Left colon (tissue), 2 donors: ENCODE measurements at regions not wholly inside any gene's neighbourhood (a gene's known extent, or its start where the extent isn't known, plus 50 kb on each side); places are given as distances from the start of the nearest gene placed in this dataset.

Experiments used
- ATAC-seq: fragments of 200-7000 bp; cut with Tn5 transposase; one replicate; pipeline ENCODE4 v1.9.1; 2020; ENCODE audit warnings: mild to moderate bottlenecking, moderate library complexity
- DNase-seq, 2 donors: peaks; one replicate each; pipeline ENCODE4 v3.0.0-alpha.2; 2020
- intact Hi-C, 2 donors: fragments of 100-400 bp; cut with DNase I in 1 of 2; cut with micrococcal nuclease in 1 of 2; formaldehyde crosslinking; loops; one replicate each; pipeline versions ENCODE4 v1.11.2 to v1.14.0; 2022; cut with DNase I, micrococcal nuclease
- donor health status: DM: no; HTN: no; CAD: no.
- donor health status: DM: yes; HTN: yes; CAD: no.

DNA sequence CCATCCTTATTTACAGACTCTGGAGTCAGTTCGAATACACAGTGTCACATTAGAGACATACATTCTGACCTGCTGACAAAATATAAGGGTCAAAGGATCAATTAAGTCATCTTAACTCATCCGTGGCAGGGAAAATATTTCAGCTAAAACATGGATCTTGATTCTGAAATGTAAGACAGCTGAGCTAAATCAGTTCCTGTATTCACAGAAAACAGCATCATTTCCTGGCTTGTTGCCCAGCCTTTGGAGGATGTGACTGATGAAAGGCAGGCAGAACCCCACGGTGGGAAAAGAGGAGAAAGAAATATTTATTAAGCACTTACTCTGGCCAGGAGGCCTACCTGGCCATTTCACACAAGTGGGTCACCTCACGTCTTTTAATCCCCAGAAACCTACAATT lies 101.9 kb downstream of the GAS2L3 start:
- ATAC-seq (no peak), DNase-seq (peak in 1 of 2 donors; percentile 21)
- intact Hi-C loops = no loop called here

DNA sequence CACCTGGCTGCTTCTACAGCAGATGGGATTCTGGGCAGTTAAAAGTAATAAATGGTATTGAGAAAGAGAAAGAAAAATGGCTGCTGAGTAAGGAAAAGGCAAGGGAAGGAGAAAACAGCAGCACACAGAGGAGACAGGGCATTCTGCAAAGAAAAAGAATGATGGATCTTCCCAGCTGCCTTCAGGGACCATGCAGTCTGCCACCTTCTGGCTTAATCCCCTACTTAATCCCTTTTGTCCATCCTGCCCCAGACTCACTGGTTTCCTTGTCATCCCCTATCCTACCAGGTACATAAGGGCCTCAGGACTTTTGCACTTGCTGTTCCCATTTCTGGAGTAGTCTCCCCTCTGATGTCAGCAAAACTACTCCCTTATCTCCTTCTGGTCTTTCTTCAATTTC lies 107.6 kb downstream of the GAS2L3 start:
- ATAC-seq = no peak
- no peak for DNase-seq
- intact Hi-C loops = no loop called here

DNA sequence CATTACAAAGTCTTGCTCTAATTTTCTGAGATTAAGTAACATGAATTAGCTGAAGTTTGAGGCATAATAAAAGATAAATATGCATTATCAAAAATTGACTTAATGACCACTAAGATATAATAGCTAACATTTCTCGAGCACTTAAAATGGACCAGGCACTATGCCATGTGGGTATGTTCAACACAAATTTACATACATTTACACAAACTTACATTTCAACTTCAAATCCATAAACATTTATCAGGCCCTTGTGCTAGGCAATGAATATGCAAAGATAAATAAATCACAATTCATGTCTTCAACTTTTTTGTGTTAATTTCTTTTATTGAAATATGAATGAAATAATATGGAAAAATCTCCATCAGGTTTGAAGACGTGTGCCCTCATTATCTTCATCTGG lies 108.7 kb downstream of the GAS2L3 start:
- intact Hi-C loops = no loop called here
- DNase-seq = no peak
- no peak for ATAC-seq

DNA sequence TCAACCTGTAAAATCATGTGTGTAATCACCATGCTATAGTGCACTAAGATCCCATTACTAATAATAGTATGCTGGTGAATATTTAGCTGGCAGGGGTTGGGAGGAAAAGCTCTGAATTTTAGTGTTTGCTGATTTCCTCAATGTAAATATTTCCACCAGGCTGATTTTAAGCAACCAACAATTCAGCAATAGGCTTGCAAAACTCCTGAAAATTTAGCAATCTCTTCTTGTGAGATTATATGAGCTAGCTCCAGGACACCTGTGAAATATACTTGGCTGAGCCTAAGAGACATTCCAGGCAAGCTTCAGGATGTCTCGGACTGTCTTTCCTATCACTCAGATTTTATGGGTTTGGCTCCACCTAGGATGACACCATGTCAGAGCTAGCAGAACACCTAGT lies 106.9 kb upstream of the ANO4 start:
- intact Hi-C loops = no loop called here
- no peak for DNase-seq
- no peak for ATAC-seq

DNA sequence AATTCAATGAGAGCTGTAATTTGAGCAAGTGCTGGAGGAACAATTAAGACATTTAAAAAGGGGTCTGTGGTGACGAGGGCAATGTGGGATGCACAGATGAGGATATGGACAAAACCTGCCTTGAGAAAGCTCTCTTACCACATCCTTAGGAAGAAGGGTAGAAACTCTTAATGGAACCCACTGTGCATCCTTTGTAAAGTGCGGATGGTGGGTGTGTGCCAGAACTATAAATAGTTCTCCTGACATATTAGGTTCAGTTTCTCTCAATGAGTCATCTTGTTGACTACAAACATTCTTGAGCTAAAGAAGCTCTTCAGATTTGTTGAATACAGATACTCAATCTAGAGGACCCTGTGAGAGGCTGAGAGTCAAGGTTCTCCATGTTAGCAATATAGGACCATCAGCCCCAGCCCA lies 106.1 kb upstream of the ANO4 start:
- ATAC-seq (no peak), DNase-seq (no peak)
- intact Hi-C loops = no loop called here

DNA sequence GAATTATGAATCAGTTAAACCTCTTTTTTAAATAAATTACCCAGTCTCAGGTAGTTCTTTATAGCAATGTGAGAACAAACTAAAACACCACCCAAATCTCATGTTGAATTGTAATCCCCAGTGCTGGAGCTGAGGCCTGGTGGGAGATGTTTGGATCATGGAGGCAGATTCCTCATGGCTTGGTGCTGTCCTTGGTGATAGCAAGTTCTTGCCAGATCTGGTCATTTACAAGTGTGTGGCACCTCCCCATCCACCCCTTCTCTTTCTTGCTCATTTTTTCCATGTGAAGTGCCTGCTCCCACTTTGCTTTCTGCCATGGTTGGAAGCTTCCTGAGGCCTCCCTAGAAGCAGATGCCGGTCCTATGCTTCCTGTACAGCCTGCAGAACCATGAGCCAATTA lies 102.1 kb upstream of the ANO4 start:
- ATAC-seq (no peak), DNase-seq (no peak)
- intact Hi-C loops = no loop called here

DNA sequence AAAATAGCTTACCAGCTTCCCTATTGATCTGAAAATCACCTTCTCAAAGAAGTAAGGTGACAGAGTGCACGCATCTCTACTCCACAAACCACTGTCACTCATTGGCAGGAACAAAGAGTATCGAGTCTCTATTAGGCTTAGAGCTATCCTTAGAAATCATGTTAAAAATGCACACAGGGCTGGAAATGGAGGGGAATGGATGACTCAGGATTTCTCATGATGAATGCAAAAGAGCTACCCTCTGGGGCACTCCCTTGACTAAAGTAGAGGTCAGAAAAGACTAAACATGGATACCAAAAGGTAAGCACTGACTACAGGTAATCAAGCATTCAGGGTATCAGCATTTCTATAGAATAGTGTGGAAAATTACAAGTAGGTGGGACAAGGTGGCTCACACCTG lies 96.1 kb upstream of the ANO4 start:
- intact Hi-C loops = no loop called here
- DNase-seq = no peak
- no peak for ATAC-seq

DNA sequence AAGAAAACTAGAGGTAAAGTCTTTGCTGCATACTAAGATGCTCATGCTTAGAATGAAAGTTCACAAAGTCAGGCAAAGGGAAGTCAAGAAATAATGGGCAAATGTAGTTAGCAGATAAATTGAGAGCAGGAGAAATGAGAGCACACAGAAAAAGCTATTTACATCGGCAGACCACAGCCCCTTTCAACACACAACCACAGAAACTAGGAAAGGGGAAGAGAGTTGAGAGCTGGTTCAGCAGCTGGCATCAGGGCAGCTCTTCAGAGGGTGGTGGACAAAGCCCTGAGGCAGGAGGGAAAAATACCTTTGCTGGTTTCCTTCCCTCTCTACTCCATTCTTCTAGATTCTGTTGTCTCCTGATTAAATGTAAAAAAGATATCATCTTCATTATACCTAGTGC lies 95.4 kb upstream of the ANO4 start:
- no peak for ATAC-seq
- intact Hi-C loops = no loop called here
- DNase-seq = no peak

DNA sequence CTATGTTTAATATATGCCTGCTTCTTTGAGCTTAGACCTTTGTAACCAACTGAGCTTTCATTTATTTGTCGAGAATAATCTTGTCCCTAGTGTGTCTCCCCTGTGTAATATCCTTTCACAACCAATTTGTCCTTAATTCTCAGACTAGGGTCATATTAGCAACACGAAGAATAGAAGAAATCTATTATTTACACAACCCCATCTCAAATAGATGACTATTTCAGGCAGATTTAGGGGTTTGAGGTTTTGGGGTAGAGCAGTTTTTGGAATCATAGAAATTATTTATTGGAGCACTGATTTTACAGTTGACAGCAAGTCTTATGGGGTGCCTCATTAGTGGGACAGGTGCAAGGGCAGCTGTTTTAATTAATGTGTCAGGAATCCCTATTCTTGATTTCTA lies 91.2 kb upstream of the ANO4 start:
- DNase-seq (no peak), ATAC-seq (no peak)
- intact Hi-C loops = no loop called here

DNA sequence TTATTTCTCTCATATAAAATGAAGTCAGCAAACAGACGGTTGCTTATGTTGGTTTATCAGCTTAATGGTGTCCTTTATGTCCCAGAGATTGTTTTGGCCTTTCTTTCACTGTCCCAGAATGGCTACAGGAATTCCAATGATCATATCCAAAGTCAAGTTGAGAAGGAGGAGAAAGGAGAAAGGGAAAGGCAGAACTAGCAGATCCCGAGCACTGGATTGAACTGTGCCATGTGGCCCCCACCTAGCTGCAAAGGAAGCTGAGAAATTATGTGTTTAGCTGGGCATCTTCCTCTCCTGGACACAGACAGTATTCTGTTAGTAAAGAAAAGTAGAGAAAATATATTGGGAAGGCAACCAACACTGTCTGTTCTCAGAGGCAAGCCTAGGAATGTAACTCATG lies 90.7 kb upstream of the ANO4 start:
- intact Hi-C loops = no loop called here
- no peak for DNase-seq
- ATAC-seq = no peak

DNA sequence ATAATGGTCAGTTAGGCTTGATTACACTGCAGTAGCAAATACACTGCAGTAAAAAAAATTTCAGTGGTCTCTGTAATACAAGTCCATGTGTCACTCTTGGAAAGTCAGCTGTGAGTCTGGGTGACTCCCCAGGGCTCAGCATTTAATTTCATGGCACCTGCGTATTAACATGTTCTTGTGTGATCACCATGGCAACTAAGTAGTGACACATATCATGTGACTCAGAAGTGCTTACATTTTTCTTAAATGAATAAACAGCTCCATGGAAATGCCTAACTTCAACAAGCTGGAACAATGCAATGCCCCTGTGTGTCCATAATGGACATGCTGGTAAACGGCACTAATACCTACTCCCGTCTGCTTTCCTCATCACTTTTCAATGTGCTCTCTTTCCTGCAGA lies 88.5 kb upstream of the ANO4 start:
- no peak for DNase-seq
- intact Hi-C loops = no loop called here
- ATAC-seq = no peak

DNA sequence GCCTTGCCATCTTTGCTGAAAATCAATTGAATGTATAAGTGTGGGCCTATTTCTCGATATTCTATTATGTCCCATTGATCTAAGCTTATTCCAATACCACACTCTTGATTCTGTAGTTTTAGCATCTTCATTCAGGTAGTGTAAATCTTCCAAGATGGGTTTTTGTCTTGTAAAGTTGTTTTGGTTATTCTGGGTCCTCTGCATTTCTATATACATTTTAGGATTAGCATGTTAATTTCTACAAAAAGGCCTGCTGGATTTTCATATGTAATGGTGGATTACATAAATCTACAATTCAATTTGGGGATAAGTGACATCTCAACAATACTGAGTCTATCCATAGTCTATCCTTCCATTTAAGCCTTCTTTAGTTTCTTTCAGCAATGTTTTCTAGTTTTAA lies 86.0 kb upstream of the ANO4 start:
- intact Hi-C loops = no loop called here
- ATAC-seq = no peak
- DNase-seq = no peak

DNA sequence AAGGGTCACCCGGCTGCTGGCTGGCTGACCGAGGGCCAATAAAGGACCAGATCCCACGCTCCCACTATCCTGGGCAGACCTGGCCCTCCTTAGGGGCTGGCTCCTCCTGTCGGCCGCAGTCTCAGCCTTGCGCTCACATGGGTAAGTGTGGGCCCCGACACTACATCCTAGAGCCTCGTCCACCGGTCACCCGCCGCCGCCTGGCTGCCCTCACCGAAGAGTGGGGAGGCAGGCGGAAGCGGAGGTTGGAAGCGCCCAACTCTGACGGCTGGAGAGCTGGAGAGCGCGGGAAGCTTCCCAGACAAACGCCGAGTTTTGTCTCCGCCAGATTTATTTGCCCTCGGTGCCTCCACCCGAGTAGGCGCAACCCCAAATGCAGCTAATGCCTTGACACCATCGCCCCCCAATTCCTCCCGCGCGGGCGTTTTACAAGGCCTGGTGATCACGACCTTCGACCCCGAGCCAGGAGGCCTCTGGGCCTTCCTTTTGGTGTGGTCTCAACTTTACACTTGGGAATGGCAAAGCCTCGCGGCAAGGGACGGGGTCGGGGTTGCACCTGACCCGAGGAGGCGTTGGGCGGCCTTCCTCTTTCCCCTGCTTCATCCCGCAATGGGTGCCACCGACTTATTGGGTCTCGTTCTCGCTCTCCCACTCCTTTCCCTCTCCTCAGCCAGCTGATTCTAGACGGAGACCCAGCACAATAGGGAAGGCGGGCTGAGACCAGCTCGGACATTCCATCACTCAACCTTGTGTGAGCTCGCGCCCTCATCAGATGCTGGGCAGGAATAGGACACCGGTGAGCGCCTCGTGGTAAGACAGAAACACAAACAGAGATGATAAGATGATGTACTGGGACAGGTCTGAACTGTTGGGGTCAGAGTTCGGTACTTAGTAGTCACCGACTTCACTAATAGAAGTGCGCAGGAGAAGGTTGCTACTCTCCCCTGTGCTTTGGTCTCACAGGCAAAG lies 78.3 kb upstream of the ANO4 start:
- DNase-seq (no peak), ATAC-seq (no peak)
- intact Hi-C loops = no loop called here

DNA sequence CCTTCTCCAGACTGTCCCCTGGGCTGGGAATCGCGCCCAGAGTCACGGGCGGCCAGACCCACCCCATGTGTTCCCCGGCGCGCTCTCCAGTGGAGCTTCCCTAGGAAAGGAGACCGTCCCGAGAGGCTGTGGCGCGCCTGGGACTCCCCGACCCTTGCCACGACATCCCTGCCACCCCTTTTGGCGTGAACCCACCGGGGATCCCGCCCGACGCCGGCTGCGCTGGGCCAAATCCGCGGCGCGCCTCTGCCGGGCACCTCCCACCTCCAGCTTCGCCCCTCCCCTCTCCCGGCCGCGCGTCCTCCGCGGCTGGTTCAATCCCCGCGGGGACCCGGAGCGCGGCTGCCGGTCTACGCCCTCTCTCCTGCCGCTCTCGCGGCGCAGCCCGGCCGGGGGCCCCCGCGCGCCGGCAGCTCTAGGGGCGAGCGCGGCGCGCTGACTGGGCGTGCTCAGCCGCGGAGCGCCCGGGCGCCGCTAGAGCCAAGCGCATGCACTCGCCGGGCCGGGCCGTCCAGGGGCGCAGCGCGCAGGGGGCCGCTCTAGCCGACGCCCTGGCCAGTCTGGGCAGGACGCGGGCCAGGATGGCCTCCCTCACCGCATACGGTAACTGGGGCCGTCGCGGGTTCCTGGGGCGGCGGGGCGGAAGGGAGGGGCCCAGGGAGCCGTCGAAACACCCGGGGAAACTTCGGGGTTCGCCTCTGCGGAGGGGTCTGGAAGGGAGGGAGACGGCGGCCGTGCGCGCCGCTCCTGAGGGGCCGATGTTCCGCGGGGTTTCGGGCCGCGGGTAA lies 77.4 kb upstream of the ANO4 start:
- ATAC-seq (peak; percentile 53), DNase-seq (peak in 1 of 2 donors; percentile 18)
- intact Hi-C loops = no loop called here

DNA sequence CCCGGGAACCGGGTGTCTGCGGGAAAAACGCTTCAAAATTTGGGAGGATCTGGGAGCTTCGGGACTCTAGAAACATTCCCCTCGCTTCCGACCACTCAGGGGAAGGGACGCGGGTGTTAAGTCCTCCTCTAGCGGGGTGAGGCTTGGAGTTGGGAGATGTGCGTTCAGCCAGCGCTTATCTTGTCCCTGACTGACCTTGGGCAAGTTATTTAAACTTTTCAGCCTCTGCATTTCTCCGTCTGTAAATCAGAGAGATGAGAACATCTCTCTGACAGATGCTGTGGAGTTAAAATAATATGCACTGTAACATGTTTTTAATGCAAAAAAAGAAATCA lies 76.9 kb upstream of the ANO4 start:
- no peak for DNase-seq
- ATAC-seq = no peak
- intact Hi-C loops = no loop called here

DNA sequence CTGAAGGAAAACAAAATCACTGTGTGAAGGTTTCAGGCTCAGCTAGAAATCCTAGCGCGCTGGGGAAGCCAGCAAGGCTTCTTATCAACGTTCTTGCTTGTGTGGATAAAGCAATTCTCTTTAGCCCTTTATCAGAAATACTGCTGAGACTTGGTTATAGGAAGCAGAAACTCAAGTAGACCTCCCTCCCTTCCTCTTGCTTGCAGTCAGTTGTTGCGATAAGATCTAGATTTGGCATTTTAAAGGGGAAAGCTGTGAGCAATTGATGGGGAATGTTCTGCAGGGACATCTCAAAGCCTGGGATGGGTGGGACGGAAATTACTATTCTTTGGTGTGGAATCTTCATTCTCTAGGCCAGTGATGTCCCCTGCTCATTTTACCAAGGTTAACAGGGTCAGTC lies 76.4 kb upstream of the ANO4 start:
- no peak for ATAC-seq
- intact Hi-C loops = no loop called here
- no peak for DNase-seq

DNA sequence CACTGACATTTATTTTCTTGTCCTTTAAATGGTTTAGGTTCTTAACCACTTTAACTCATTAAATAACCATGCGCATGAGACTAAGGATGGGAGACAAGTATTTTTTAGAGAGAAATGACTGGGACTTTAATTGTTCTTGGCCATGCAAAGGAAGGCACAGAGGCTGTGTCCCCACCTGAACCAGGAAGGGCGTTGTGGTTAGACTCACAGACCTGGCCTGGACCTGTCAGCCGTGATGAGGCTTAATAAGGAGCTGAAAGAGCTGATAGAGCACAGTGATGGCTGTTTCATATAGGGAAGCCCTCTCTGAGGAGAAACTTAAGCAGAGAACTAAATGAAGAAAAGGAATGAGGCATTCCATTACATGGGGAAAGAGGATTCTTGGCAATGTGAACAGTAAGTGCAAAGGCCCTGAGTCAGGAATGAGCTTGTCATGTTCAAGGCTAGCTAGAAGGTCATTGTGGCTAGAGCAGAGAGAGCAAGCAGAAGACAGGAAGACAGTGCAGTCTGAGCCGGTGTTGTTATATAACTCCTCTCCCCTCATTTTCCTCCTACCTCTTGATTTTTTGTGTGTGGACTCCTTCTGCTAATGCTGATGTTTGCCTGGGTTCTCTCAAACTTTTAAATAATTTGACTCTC lies 74.4 kb upstream of the ANO4 start:
- DNase-seq = peak in 1 of 2 donors; percentile 31
- intact Hi-C loops = no loop called here
- peak; percentile 66 for ATAC-seq

DNA sequence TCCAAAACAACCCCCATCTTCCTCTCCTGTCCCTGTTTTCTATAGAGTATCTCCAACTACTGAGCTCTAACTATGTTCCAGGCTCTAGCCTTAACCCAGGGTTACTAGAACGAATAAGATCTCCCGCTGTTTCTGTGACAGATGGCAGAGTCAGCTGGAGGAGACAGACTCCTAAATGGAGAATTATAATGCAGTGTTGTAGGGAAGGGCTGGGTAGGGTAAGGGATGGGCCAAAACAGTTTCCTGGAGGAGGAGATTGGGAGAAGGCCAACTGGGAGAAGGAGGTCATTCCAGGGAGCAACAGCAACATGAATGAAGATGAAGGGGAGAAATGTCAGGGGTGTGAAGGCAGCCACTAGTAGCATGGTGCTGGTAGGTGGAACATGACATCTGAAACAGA lies 73.4 kb upstream of the ANO4 start:
- ATAC-seq (peak; percentile 88), DNase-seq (peak in 1 of 2 donors; percentile 14)
- intact Hi-C loops = no loop called here

DNA sequence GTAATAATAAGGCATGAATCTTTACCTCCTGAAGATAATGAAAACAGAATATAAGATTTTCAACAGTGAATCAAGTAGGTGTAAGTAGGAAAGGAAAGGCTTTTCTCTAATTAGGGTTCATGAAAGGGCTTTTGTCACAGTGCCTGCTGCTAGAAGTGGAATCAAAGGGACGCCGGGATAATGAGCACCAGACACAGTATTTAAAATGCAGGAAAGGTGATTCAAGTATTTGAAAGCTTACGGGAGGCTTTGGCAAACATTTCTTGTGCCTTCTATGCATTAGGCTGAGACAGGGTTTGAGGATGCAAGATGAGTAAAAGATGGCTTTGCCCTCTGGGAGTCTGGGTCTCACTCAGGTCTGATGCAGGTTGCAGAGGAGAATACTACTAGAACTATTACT lies 70.5 kb upstream of the ANO4 start:
- ATAC-seq (no peak), DNase-seq (no peak)
- intact Hi-C loops = no loop called here
